ENCODE measurements at regions not wholly inside any gene's neighbourhood (a gene's known extent, or its start where the extent isn't known, plus 50 kb on each side); places are given as distances from the start of the nearest gene placed in this dataset.
"Not testable (repeated sequence)": the region's sequence is repeated elsewhere in the genome, so short reads cannot be mapped to it uniquely, and the experiment has no call there.

DNA sequence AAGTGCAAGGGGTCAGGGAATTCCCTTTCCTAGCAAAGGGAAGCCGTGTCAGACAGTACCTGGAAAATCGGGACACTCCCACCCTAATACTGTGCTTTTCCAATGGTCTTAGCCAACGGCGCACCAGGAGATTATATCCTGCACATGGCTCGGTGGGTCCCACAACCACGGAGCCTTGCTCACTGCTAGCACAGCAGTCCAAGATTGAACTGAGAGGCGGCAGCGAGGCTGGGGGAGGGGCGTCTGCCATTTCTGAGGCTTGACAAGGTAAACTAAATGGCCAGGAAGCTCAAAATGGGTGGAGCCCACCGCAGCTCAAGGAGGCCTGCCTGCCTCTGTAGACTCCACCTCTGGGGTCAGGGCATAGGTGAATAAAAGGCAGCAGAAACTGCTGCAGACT lies 76.5 kb upstream of the LINC00632 start:
- DNase-seq = not testable (repeated sequence)

DNA sequence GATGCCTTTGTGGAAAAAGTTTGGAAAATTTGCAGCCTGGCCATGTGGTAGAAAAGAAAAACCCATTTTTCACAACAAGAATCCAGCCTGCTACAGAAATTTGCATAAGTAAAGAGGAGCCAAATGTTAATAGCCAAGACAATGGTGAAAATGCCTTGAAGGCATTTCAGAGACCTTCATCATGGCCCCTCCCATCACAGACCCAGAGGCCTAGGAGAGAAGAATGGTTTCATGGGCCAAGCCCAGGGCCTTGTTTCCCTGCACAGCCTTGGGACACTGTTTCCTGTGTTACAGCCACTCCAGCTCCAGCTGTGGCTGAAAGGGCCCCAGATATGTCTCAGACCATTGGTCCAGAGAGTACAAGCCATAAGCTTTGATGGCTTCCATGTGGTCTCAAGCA lies 101.4 kb upstream of the LINC00632 start:
- DNase-seq = no peak

DNA sequence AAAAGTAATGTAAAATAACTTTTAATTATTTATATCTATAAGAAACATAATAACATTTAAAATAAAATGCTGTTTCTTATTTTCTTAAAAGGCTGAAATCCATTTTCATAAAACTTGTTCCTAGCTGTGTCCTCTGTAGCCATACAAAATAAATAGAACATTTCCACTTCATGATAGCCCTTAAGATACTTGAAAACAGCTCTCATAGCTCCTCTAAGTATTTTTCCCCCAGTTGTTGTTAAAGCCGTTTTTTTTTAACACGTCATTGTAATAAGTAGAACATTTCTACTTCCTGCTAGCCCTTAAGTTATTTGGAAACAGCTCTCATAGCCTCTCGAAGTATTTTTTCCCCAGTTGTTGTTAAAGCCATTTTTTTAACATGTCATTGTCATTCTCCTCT lies 97.3 kb upstream of the SOX3 start:
- no peak for DNase-seq

DNA sequence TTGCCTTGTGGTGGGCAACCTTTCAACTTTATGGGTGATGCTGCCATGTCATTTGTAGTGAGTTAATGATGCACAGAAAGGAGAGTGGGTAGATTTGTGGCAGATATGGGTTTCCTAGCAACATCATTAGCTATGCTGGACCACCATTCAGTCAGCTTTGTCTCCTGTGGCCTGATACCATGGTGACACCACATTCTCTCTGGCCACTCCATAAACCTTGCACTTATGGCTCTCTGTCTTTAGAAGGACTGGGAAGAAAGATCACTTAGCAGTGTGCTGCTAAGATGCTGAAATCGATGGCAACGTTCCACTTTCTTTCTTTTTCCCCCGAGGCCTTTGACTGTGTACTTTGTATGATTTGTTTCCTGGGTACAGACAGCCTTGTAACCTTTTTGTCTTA lies 95.0 kb upstream of the SOX3 start:
- no peak for DNase-seq

DNA sequence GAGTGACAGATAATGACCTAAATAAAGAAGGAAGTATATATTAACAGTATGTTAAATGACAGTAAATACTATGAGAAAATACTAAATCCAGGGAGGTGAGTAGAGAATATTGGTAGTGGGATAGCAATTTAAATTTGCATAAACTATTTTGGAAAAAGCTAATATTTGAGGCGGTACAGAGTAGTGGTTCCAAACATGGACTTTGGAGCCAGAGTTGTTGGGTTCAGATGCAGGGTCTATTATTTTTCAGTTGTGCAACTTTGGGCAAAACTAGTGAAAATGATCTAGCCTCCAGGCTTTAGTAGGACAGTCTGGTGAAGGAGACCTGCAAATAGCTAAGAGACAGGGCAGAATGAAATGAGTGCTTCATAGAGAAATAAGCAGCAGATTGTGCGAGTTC lies 84.8 kb upstream of the SOX3 start:
- DNase-seq = no peak

DNA sequence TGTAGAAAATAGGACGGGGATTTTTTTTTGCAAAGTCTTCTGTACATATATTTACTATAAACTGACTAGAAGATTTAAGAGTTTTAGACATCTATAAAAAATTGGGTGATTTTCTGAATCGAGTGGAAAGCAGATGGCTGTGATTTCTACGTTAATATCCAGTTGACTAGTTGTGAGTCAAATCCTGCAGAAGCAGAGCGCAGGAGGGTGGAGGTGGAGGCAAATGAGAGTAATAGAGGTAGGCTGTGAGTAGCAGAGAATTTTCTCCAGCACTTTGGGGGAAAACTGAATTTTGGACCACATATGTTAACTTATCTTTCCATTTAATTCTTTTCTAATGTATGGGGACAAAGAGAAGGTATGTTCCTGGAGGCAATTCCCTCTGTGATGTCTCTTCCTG lies 82.1 kb upstream of the SOX3 start:
- no peak for DNase-seq

DNA sequence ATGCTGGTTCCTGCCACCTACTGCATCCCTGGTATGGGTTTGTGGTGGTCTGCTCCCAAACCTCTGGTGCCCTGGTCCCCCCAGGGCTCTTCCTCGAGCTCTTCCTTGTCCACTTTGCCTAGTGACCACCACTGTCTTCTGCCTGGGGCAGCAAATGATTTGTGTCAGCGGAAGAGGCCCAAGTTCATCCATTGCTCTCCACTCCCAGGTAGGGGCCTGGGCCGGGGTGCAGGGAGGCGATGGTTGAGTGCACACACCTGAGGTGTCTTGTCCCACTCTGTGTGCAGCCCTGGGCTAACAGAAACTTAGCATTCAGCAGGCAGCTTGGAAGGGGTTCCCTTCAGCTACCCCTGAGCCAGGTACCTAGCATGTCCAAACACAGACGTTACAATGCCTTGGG lies 75.6 kb upstream of the SOX3 start:
- no peak for DNase-seq

DNA sequence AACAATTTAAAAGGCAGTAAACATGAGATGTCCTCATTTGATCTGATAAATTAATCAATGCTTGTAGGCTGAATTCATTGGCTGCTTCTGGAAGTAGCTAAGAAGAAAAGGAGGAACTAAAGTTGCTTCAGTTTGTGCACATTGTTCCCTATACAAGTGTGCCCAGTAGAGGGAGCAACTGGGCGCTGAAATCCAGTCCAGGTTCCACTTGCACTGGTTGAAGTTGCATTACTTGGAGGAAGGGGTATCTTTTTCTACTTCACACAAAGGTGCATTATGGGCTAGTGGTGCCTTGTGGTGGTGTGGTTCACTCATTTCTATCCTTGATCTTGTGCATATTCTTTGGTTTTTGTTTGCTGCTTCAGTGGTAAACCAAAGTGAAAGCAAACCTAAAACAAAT lies 67.9 kb upstream of the SOX3 start:
- DNase-seq = peak; percentile 0

DNA sequence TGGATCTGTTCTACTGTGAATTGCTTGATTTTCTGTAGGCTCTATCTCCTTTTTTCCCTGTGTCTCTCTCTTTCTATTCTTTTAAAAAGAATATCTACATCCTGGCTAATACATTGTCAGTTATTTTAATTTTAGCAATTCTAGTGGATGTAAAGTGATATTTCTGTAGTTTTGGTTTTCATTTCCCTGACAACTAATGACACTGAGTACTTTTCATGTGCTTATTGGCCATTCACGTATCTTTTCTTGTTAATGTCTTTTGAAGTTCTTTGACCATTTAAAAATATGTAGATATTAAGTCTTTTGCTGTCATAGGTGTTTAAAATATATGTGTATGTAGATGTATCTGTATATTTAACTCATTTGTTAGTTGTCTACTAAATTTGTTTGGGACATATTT lies 59.0 kb upstream of the SOX3 start:
- DNase-seq = no peak

Data from GDM1 (cell line).